Testis (tissue), 2 donors: ENCODE measurements at regions not wholly inside any gene's neighbourhood (a gene's known extent, or its start where the extent isn't known, plus 50 kb on each side); places are given as distances from the start of the nearest gene placed in this dataset.
"Not testable (repeated sequence)": the region's sequence is repeated elsewhere in the genome, so short reads cannot be mapped to it uniquely, and the experiment has no call there.

ENCODE experiments used
- DNase-seq: peaks from one replicate; pipeline ENCODE4 v3.0.0-alpha.2; 2019
- H3K27ac ChIP-seq, 2 donors: fragments of 200-600 bp; sonication (generic); one replicate each; pipeline ENCODE4 v1.5.1; 2019
- H3K27me3 ChIP-seq: fragments of 200-600 bp; sonication (generic); one replicate; pipeline ENCODE4 v1.5.1; 2019
- H3K36me3 ChIP-seq: fragments of 200-600 bp; sonication (generic); one replicate; pipeline ENCODE4 v1.5.1; 2017; ENCODE audit warnings: low read depth; ENCODE audit errors: missing control alignments
- H3K4me1 ChIP-seq: fragments of 200-600 bp; sonication (generic); one replicate; pipeline ENCODE4 v1.5.1; 2019
- H3K4me3 ChIP-seq, 2 donors: fragments of 200-600 bp; sonication (generic); one replicate each; pipeline ENCODE4 v1.5.1; 2017 to 2019
- H3K9me3 ChIP-seq: fragments of 200-600 bp; sonication (generic); one replicate; pipeline ENCODE4 v1.5.1; 2017
- CTCF ChIP-seq, 3 experiments: fragments of 450-650 bp in 2 of 3; fragments of 200-600 bp in 1 of 3; sonication (generic) in 1 of 3; IDR thresholded peaks; one replicate each; pipeline ENCODE4 v1.5.1; 2016 to 2019; ENCODE audit warnings: antibody characterized with exemption in 3 of 3, mild to moderate bottlenecking in 2 of 3, moderate library complexity in 1 of 3
- POLR2A ChIP-seq: fragments of 450-650 bp; IDR thresholded peaks from one replicate; pipeline ENCODE4 v1.6.1; 2017; ENCODE audit warnings: antibody characterized with exemption, mild to moderate bottlenecking, moderate library complexity
- WGBS, 2 donors: methylation state at CpG; one replicate each; pipeline ENCODE4 v1.1.5; 2018; 5-methylcytosine and 5-hydroxymethylcytosine counted together
- intact Hi-C: fragments of 100-400 bp; cut with DNase I; formaldehyde crosslinking; loops from one replicate; pipeline ENCODE4 v1.15.1; 2023; ENCODE audit warnings: low total_unique reads

- Histone ChIP-seq H3K27ac (no peak overlapping the region), H3K4me1 (no peaks in the 10 kb centered on the region), H3K9me3 (no peaks in the 10 kb centered on the region), H3K4me3 (no peak overlapping the region), H3K27me3 (no peaks in the 10 kb centered on the region), H3K36me3 (no peaks in the 10 kb centered on the region)
- DNase-seq: no peak
- TF ChIP-seq POLR2A: no peak
- TF ChIP-seq CTCF (IDR thresholded peaks at IDR 0.05): no peak
- WGBS, 2 donors: 91 to 94% methylated on average over 3 of the region's 3 CpGs
- intact Hi-C loops: no loop called here
These were observed 102.9 kb upstream of the SHB start for GRCh38 chr9:38171926-38172325.

GRCh38 chr9:38171538-38171884 lies 102.5 kb upstream of the SHB start:
- Histone ChIP-seq H3K27me3 (no peaks in the 10 kb centered on the region), H3K36me3 (no peaks in the 10 kb centered on the region), H3K27ac (no peak overlapping the region), H3K9me3 (no peaks in the 10 kb centered on the region), H3K4me3 (no peak overlapping the region), H3K4me1 (no peaks in the 10 kb centered on the region)
- WGBS, 2 donors: 95 to 96% methylated on average over 5 of the region's 5 CpGs
- TF ChIP-seq CTCF (IDR thresholded peaks at IDR 0.05) (no peak), POLR2A (no peak)
- DNase-seq: no peak
- intact Hi-C loops: no loop called here

DNA sequence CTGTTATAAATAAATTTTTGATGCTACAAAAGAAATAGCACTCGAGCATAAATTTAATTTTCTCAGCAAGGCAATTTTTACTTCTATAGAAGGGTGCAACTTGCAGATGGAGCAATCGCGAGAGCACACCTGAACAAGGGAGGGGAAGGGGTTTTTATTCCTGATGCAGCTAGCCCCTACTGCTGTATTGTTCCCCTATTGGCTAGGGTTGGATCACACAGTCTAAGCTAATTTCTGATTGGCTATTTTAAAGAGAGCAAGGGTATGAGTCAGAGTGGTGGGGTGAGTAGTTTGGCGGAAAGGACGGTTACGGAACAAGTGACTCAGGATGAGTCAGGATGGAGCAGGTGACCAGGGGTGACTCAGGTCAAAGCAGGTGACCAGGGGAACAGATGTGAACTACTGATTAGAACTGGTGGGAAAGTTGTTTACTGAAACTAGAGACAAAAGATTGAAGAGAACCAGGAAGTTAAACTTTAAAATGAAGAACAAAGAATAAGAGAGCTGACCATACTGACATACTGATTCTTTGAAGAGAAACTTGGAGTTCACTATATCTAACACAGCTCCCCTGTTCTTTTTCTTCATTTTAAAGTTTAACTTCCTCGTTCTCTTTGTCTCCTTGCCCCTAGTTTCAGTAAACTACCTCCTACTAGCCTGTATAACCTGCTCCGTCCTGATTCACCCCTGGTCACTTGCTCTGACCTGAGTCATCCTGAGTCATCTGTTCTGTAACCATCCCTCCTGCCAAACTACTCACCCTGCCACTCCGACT lies 101.9 kb upstream of the SHB start:
- intact Hi-C loops, H3K4me3 ChIP-seq, H3K9me3 ChIP-seq, H3K27me3 ChIP-seq, H3K27ac ChIP-seq, H3K4me1 ChIP-seq, H3K36me3 ChIP-seq, DNase-seq: not testable (repeated sequence)
- 90 to 98% methylated on average over 9 of the region's 9 CpGs for WGBS, 2 donors

DNA sequence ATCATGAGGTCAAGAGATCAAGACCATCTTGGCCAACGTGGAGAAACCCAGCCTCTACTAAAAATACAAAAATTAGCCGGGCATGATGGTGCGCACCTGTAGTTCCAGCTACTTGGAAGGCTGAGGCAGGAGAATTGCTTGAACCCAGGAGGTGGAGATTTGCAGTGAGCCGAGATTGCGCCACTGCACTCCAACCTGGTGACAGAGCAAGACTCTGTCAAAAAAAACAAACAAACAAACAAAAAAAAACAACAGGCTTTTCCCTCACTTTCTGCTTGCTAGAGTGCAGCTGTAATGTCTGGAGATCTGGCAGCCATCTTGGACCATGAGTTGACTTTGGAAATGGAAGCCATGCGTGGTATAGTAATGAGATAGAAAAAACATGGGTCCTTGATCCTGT lies 101.1 kb upstream of the SHB start:
- H3K27me3 ChIP-seq, DNase-seq, H3K27ac ChIP-seq, H3K36me3 ChIP-seq, H3K4me1 ChIP-seq, H3K4me3 ChIP-seq, H3K9me3 ChIP-seq, intact Hi-C loops: not testable (repeated sequence)
- 91 to 93% methylated on average over 6 of the region's 6 CpGs for WGBS, 2 donors

DNA sequence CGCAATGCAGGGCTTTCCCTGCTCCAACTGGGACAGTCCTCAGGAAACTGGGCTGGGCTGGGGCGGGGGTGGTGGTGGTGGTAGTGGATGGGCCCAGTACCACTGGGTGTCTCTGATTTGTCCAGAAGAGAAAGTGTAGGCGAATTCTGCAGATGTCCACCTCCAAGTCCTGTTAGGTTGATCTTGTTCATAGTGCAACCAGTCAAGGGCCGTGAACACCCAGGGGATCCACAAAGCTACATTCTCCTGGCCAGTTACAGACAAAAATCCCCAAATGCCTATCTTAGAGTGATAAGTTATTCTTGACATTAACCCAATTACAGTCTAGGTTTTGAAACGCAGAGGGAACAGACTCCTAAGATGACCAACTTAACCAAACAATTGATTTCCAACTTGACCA lies 97.5 kb upstream of the SHB start:
- no peaks in the 10 kb centered on the region for H3K4me1 ChIP-seq
- DNase-seq: no peak
- H3K36me3 ChIP-seq: no peaks in the 10 kb centered on the region
- no peaks in the 10 kb centered on the region for H3K27me3 ChIP-seq
- 93 to 99% methylated on average over 5 of the region's 5 CpGs for WGBS, 2 donors
- H3K9me3 ChIP-seq: no peaks in the 10 kb centered on the region
- H3K4me3 ChIP-seq: no peak overlapping the region
- no peak overlapping the region for H3K27ac ChIP-seq
- TF ChIP-seq CTCF (IDR thresholded peaks at IDR 0.05): no peak
- no peak for TF ChIP-seq POLR2A
- intact Hi-C loops: no loop called here

DNA sequence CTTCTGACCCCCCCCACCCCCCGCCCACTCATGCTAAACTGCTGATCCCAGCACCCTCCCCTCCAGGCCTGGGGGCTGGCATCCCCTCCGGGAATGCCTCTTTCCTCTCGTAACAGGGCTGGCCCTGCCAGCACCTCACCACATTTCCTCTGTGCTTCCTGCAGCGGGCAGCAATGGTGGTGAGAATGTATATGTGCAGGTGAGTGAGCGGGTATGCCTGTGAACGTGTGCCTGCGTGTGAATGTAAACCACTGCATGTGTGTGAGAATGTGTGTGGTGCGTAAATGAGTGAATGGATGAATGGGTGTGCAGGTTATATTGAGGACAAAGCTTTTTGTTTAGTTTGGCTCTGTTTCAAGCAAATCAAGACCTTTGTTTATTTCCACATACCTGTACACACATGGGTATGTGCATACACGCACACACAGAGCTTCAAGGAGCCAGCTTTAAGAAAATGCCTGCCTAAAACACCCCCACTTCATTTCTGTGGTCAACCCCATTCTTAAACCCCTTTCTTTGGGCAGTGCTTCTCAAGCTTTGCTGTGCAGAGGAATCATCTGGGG lies 95.7 kb upstream of the SHB start:
- Histone ChIP-seq H3K27me3 (no peaks in the 10 kb centered on the region), H3K4me1 (no peaks in the 10 kb centered on the region), H3K9me3 (no peaks in the 10 kb centered on the region), H3K27ac (no peak overlapping the region), H3K4me3 (no peak overlapping the region), H3K36me3 (no peaks in the 10 kb centered on the region)
- WGBS, 2 donors: 80% methylated on average over 9 of the region's 9 CpGs
- DNase-seq: no peak
- intact Hi-C loops: no loop called here
- no peak for TF ChIP-seq CTCF (IDR thresholded peaks at IDR 0.05)
- TF ChIP-seq POLR2A: no peak
